Fibroblast of villous mesenchyme (primary cell): ENCODE measurements at regions not wholly inside any gene's neighbourhood (a gene's known extent, or its start where the extent isn't known, plus 50 kb on each side); places are given as distances from the start of the nearest gene placed in this dataset.

ENCODE experiments used
- DNase-seq: peaks from one replicate; pipeline ENCODE4 v3.0.0-alpha.2; 2010; ENCODE audit warnings: low read depth
- H3K4me3 ChIP-seq: 2 replicates; pipeline ENCODE4 v1.5.1; 2011; ENCODE audit warnings: low read depth, mild to moderate bottlenecking, low read length
- CTCF ChIP-seq: IDR thresholded peaks from 2 replicates; pipeline ENCODE4 v1.5.1; 2012; ENCODE audit warnings: low read depth, mild to moderate bottlenecking, low read length; ENCODE audit not compliant: insufficient read depth

DNA sequence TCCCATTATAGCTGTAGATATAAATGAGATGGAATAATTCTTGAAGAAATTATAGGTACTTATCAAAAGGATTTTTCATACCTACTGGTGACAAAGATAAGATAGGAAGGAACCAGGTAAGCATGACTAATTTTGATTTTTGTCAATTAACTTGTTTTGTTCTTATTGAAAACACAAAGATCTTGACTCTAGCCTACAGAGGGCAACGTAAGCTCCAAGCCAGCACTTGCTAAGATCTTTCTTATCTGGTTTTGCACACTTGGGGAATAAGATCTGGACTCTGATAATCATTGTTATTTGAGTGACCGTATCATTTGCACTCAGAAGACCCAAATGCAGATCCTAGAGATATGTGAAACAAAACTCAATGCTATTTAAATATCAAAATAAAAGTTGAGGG lies 223.4 kb downstream of the VEGFC start:
- TF ChIP-seq CTCF: peak; percentile 16
- H3K4me3 ChIP-seq: no peak overlapping the region
- no peak for DNase-seq

- no peak for TF ChIP-seq CTCF
- no peak for DNase-seq
- H3K4me3 ChIP-seq: no peak overlapping the region
These were observed 221.5 kb downstream of the VEGFC start for GRCh38 chr4:176571206-176571605.

DNA sequence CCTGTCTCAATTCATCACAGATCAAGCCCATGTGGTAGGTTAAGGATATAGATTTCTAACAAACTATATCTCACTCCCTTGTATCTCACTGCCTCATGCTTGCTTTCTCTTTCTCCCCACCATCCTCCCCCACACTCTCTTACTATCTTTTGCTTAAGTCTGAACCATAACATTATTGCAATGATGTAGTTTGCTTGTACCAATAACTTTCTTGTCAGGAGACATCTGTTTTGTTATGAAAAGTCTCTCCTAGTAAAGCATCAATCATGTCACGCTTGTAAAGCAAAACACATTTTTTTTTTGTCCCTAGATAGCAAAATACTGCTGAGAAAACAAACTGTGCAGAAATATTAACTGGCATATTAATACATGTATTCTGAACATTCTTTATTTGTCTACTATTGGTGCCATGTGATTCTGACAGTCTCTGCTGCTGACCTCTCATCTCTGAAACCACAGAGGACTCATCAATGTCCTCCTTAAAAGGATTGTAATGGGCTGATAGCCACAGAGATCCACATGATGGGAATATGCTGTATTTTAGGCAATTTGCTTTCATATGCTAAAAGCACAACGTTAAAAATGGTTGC lies 217.5 kb downstream of the VEGFC start:
- H3K4me3 ChIP-seq: no peak overlapping the region
- DNase-seq: peak; percentile 74
- TF ChIP-seq CTCF: no peak

GRCh38 chr4:176579226-176579625 lies 213.5 kb downstream of the VEGFC start:
- H3K4me3 ChIP-seq: no peak overlapping the region
- peak; percentile 82 for DNase-seq
- no peak for TF ChIP-seq CTCF

DNA sequence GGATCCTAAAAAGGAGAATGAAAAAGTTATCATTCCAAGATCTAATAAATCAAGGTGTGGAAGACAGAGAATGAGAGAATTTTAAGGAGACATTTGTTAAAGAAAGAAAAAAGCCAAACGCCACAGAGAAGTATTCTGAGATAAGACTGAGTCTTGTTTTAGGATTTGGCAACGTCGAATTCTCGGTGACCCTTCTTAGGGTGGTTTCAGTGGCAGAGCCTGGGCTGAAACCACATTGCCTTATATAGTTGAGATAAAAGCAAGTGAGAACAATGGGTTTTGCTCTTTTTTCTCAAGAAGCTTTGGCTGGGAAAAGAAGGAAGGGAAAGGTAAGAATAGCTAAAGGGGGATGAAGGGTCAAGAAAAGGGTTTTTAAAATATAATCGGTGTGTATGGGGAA lies 209.4 kb downstream of the VEGFC start:
- no peak for DNase-seq
- no peak overlapping the region for H3K4me3 ChIP-seq
- TF ChIP-seq CTCF: no peak

GRCh38 chr4:176584031-176584606 lies 208.6 kb downstream of the VEGFC start:
- TF ChIP-seq CTCF: no peak
- peak; percentile 11 for DNase-seq
- H3K4me3 ChIP-seq: no peak overlapping the region

GRCh38 chr4:176587920-176588319 lies 204.8 kb downstream of the VEGFC start:
- DNase-seq: peak; percentile 94
- H3K4me3 ChIP-seq: no peak overlapping the region
- TF ChIP-seq CTCF: no peak
